T-helper 9 cell (primary cell): ENCODE measurements at regions not wholly inside any gene's neighbourhood (a gene's known extent, or its start where the extent isn't known, plus 50 kb on each side); places are given as distances from the start of the nearest gene placed in this dataset.
"Not testable (repeated sequence)": the region's sequence is repeated elsewhere in the genome, so short reads cannot be mapped to it uniquely, and the experiment has no call there.

ENCODE experiments used
- DNase-seq: peaks from one replicate; pipeline ENCODE4 v3.0.0-alpha.2; 2020

DNA sequence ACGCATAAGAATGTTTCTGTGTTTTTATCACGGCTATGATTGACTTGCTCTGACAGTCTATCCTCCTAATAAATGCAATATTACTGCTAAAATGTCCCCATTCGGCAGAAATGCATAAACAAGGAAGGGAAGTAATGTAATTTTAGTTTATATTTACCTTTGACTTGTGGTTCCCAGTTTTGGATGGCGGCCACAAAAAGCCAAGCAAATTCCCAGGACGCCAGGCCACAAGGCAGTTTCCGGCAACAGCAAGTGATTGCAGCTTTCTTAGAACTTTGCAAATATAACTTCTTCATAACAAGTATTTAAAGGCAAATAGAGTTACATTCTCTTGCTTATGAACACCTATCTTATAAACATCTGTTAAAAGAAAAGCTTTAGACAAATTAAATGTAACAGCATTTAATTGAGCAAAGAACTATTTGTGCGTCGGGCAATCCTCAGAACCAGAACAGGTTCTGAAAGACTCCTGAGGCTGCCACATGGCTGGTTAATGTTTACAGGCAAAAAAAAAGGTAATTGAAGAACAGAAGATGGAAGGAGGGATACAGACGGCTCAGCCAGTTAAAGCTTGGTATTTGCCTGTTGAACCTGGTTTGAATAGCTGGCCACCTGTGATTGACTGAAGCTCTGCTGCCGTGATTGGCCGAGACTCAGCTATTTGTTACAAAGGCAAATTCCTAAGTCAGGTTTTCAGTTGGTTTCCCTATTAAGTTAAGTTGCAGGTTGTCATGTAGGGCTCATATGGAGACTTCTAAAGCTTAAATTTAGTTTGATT lies 80.8 kb downstream of the C21orf91 start:
- no peak for DNase-seq

DNA sequence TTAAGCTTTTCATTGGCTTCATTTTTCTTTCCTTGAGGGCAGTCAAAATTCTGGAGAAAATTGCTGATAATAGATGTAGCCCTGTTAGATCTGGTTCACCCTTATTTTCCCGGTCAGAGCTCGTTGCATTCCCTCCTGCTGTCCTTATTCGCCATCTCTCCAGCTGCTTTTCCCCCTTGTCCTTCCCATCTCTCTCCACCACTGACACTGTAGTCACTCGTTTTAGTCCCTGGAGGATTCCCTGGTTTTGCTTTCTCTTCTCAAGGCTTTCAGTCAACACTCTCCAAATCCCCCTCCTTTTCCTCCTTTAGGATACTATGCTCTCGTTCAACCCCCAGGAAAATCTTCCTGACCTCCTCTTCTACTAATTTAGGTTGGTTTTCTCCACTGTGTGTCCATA lies 83.1 kb downstream of the C21orf91 start:
- DNase-seq = no peak

DNA sequence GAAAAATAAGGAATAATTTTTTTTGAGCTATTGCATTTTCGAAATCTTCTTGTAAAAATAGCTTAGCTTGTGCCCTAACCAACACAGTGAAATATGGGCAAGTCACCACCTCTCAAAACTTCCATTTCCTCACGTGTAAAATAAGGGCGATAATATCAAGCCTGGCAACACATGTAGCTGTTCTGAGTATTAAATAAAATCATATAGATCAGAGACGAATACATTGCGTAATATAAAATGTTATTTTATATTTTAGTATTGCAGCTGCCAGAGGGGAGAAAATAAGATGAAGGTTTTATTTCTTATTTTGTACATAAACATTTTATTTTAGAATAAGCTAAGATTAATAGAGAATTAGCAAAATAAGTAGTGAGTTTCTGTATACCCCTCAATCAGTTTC lies 85.9 kb downstream of the C21orf91 start:
- DNase-seq = no peak

DNA sequence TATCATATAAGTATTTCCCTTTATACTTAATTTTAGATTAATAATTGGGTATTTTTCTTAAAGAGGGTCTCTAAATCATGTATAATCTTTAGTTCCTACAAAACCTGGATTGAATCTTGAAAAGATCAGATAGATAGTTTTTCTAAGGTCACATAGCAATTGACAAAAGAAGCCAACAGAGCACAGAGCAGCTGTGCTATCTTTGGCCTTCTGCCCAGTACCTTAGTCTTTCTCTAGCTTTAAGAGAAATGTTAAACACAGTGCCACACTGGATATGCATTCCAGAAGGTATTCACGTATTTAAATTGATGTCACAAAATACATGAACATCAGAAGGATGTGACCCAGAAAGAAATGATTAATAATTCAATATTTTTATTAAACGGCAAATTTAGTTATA lies 86.8 kb downstream of the C21orf91 start:
- no peak for DNase-seq

DNA sequence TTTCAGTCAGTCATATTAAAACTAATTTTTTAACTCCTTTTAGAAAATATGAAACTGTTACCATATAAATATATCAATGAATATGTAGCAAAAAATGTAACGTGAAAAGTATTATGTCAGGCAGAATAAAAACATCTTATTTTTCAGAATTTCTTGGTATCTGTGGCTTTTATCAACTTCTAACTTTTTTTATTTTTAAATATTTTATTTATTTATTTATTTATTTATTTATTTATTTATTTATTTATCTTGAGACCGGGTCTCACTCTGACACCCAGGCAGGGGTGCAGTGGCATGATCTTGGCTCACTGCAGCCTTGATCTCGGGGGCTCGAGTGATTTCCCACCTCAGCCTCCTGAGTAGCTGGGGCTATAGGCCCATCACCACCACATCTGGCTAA lies 87.6 kb downstream of the C21orf91 start:
- no peak for DNase-seq

DNA sequence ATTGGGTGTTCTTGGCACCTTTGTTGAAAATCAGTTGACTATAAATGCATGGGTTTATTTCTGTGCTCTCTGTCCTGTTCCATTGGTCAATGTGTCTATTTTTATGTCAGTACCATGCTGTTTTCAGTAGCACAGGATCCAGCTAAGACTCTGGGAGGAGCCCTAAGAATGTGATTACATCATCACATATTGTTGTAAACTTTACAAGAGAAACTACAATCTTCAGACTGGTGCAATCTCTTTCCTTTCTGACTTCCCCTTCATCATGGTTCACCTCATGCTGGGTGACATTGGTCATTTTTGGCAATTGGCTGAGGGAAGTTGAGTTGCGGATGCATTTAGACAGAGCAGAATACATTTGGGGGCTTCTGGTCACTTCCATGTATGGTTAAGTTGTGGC lies 88.4 kb downstream of the C21orf91 start:
- no peak for DNase-seq

DNA sequence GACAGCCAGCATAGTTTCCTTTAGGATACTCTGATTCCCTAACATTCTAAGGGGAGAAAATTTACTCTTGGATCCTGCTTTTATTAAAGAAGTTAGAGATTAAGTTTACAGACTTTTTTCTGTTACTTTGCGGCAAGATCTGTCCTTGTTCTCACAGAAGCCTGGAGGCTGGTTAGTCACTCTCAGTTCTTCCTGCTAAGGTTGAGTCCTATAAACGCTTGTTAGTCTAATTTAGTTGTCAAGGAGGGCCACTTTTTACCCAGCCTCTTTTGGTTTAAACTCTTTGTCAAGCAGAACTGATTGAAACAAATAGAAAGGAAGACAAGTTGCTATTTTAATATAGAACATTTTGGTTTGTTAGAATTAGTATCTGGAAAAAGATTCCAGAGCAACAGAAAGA lies 89.7 kb downstream of the C21orf91 start:
- DNase-seq = no peak

DNA sequence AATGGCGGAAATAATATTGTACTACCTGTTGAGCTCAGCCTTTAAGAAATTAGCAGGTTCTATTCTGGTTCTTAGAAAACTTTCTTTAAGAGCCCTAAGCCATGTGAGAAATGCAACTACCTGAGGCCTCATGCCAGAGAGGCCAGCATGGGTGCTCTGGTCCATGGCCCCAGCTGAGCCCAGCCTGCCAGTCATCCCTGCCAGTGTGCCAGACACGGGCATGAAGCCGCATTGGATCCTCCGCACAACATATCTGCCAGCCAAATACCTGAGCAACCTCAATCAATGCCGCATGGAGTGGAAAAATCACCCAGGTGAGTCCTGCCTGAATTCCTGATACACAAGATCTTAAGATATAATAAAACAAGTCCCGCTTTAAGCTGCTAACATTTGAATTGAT lies 91.8 kb downstream of the C21orf91 start:
- no peak for DNase-seq

DNA sequence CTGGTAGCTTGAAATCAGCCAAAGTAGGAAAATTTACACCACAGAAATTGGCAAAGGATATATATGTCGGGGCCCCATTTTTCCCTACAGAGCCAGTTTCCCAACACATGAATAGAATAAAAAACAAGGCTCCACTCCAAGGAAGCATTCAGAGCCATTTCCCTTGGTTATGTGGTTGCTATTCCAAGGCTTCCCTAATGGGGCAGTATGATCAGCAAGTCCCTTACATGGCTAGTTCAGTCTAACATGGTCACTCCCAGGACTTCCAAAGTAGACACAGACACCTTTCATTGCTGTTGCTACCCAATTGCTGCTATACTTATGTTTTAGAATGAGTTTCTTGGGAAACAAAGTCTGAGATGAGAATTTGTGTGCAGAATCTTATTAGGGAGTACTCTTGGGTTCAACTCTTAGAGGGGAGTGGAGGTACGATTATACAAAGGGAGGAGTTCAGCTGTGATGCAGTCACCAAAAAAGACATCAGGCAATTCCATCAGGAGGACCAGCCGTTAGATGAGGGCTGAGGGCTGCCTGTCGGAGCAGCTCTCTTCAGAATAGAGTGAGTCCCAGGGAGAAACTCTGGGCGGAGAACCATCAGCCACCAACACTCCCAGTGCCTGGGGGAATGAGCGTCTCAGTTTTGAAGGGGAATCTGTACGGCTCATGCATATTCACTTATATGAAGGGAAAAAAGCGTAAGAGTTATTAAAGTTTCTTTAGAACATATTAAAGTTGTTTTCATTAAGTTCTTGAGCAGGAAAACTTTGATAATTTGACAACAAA lies 92.9 kb downstream of the C21orf91 start:
- no peak for DNase-seq

DNA sequence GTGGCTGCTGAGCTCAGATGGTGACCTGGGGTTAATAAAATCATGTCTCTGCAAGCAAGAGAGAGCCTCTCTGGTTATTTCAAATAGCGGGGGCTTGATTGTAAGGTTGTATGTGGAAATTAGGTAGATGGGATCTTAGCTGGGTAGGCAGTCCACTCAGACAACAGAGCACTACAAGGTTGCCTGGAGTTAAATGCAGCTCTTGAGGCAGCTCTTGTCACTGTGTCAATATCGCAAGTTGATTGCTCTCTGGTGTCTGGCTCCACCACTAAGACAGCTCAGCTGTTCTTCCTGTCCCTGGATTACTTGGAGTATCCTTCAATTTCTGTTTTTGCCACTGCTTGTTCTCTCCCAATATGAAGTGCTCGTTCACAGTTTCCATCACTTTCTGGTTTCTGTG lies 93.8 kb downstream of the C21orf91 start:
- DNase-seq = no peak

DNA sequence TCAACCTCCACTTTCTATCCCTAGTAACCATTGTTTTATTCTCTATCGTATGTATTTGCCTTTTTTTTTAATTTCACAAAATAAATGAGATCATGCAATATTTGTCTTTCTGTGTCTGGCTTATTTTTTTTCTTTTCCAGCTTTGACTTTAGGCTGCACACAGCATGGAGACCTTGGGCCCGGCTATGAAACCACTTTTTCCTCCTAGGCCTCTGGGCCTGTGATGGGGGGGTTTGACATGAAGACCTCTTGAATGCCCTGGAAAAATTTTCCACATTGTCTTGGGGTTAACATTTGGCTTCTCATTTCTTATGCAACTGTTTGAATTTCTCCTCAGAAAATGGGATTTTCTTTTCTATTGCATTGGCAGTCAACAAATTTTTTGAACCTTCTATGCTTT lies 100.2 kb upstream of the BTG3 start:
- DNase-seq = no peak

DNA sequence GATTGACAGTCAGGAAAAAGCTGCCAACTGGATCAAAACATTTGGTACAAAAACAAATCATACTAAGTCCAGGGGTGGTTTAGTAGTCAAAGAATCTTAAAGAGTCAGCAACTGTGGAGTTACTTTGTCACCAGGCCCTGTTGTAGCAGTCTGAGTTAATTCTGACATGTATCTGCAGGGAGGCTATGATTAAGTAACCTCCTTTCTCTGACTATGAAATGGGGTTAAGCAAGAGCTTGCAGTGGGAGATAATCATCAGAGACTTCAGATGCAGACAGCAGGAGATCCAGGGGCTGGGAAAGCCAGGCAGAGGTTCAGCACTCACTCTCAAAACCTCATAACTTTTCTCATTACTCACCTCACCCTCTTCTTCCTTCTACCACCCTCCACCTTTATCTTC lies 99.2 kb upstream of the BTG3 start:
- no peak for DNase-seq

DNA sequence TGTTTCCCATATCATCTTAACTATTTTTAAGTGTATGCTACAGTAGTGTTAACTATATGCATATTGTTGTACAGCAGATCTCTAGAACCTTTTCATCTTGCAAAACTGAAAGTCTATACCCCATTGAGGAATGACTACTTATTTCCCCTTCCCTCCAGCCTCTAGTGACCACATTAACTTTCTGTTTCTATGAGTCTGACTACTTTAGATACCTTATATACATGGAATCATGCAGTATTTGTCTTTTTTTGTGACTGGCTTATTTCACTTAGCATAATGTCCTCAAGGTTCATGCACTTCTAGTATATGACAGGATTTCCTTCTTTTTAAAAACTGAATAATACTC lies 96.5 kb upstream of the BTG3 start:
- no peak for DNase-seq

DNA sequence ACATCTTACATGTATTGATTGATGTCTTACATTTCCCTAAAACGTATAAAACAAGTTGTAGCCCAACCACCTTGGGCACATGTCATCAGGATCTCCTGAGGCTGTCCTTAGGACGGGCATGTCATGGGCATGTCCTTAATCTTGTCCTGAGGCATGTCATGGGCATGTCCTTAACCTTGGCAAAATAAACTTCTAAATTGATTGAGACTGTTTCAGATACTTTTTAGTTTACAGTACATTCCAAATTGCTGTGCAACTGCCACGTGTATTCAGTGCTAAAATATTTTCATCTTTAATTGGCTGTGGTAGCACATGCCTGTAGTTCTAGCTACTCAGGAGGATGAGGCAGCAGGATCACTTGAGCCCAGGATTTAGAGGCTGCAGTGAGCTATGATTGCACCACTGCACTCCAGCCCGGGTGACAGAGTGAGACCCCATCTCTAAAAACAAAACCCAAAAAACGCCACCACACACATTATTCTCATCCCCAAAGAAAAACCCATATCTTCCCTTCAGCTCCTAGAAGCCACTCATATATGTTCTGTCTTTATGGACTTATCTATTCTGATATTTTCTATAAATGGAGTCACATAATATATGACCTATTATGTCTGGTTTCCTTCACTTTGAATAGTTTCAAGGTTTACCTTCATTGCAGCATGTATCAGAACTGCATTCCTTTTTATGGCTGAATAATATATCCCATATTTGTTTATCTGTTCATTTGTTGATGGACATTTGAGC lies 96.0 kb upstream of the BTG3 start:
- DNase-seq = no peak

DNA sequence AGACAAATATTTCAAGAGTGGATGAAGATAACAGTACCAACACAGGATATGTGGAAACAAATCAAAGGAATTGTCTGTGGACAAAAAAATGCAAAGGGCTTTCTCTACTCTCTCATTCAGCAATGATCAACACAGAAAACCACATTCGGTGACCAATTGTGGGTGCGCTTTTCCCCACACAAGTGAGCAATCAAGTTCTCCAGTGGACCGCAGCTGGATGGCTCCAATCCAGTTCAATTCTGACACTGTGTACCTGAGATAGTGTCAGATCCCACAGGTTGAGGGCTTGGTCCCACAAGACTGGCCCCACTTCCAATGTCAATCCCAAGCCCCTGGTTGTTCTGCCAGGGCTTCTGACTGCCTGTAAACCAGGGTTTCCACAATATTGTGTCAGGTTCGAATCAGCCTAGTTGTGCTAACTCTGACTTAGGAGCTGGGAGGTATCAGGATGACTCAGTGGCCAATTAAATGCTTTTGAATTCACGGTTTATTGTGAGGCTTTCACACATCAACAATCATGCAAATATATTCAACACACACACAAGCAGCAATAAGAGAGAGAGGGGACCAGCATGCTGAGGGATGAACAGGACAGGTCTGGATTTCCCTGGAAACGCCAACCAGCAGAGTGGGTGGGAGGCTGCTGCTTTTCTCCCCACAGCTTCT lies 87.0 kb upstream of the BTG3 start:
- no peak for DNase-seq

DNA sequence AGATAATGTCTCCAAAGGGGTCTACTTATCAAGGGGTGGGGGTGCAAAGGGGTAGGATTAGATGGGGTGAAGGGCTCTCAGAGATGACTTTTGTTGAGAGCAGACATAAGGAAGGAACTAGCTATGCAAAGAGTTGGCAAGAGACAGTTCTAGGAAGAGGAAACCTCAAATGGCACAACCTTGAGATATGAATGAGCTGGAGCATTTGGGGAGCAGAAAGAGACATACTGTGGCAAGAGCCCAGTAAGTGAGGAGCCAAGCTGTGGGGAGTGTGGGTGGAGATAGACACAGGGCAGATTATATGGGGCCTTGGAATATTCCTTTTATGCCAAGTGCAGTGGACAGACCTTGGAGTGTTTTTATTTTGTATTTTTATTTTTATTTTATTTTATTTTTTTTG lies 84.8 kb upstream of the BTG3 start:
- no peak for DNase-seq

DNA sequence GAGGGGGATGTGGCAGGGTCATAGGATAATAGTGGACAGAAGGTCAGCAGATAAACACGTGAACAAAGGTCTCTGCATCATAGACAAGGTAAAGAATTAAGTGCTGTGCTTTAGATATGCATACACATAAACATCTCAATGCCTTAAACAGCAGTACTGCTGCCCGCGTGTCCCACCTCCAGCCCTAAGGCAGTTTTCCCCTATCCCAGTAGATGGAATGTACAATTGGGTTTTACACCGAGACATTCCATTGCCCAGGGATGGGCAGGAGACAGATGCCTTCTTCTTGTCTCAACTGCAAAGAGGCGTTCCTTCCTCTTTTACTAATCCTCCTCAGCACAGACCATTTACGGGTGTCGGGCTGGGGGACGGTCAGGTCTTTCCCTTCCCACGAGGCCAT lies 81.7 kb upstream of the BTG3 start:
- not testable (repeated sequence) for DNase-seq

DNA sequence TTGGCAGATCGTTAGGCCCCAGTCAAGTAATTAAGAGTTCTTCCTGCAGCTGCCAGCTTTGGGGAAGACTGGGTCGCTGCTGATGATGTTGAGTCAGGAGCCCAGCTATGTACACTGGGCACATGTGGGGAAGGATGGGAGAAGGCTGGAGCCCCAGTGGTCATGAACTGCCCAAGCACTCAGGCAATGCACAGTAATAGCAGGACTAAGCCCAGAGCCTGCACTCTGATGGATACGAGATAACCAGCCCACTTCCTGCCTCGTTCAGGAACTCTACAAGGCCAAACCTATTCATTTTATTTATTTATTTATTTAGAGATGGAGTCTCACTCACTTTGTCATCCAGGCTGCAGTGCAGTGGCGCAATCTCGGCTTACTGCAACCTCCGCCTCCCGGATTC lies 81.1 kb upstream of the BTG3 start:
- no peak for DNase-seq

DNA sequence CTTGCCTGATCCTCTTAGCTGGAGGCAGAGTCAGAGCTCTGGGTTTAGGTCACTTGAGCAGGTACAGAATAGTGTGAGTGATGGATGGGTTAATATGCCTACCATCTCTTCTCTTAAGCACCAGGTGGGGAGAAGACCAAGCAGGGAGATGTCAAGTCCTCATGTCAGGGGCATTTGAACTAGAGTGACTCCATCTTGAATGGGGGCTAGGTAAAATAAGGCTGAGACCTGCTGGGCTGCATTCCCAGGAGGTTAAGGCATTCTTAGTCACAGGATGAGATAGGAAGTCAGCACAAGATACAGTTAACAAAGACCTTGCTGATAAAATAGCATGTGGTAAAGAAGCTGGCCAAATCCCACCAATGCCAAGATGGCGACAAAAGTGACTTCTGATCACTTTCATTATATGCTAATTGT lies 77.4 kb upstream of the BTG3 start:
- no peak for DNase-seq

DNA sequence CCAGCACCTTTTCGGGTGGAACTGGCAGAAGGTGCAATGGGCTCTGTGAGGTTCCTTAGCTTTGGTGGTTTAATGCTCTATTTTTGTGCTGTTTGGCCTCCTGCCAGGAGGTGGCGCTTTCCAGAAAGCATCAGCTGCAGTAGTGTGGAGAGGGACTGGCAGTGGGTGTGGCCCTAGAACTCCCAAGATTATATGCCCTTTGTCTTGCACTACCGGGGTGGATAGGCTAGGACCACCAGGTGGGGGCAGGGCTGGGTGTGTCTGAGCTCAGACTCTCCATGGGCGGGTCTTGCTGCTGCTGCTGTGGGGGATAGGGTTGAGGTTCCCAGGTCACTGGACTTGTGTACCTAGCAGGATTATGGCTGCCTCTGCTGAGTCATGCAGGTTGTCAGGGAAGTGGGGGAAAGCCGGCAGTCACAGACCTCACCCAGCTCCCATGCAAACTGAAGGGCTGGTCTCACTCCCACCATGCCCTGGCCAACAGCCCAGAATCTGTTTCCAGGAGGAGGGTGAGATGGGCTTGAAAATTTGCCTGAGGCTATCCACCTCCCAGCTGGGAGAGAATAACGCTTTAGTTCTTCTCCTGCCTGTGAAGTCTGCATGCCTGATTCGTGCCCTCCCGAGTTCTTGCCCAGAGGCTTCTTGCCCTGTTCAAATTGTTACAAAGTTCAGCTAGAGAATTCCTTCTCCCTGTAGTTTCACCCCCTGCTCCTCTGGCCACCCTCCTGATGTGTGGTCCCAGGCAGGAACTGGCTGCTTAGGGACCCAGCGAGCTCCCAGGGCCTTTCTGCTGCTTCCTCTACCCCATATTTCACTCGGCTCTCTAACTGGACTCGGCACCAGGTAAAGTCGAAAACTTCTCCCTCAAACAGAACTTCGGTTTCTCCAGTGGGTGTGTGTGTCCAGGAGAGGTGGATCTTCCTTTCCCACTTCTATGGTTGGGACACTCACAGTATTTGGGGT lies 76.5 kb upstream of the BTG3 start:
- DNase-seq = peak; percentile 44

DNA sequence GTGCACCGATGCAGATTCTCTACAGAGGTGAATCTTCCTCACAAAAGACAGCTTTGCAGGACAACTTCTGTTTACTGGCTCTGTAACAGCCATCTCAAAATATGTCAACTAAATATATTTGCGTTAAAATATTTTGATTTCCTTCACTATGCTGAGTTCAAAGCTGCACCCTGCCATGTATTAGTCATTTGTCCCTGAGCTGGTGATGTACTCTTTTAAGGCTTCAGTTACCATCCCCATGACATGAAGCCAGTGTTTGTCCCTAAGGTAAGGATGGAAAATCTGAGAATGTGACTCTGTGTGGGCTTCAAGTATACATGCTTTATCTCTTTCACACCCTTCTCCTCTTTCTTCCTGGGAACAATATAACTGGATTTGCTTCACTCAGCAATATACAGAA lies 70.2 kb upstream of the BTG3 start:
- no peak for DNase-seq

DNA sequence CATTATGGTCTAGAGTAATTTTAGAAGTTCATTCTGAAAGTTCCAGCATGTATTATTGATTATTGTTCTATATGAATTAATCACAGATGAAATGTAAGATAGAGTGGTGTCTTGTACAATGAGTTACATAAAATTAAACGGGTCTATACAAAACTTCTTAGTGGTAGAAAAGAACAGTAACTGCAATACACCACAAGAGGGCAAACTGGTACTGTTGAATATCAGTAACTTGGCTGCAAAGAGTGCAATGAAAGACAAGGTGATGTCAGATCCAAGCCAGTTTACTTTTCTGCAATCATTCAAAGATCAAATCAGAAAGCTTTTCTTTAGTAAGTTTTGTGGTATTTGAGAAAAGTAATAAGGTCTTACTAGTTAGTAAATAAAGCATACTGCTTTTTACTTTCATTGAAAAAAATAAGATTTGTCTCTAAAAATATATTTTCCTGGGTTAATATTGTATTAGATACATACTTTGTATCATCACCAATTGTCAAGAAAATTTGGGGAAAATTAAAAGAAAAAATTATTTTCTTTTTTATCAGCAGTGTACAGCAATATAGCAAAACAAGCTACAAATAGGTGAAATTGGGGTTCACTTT lies 66.4 kb upstream of the BTG3 start:
- DNase-seq = no peak
